GM19238 (cell line): ENCODE measurements at regions not wholly inside any gene's neighbourhood (a gene's known extent, or its start where the extent isn't known, plus 50 kb on each side); places are given as distances from the start of the nearest gene placed in this dataset.
"Not testable (repeated sequence)": the region's sequence is repeated elsewhere in the genome, so short reads cannot be mapped to it uniquely, and the experiment has no call there.

Experiments
- DNase-seq: peaks from one replicate; pipeline ENCODE4 v3.0.0; 2011; ENCODE audit warnings: low spot score; ENCODE audit not compliant: insufficient read length

- DNase-seq: no peak
These were observed 95.1 kb downstream of the RPAP3 start for GRCh38 chr12:47610686-47611252.

GRCh38 chr12:47609806-47610205 is 96.0 kb downstream of the RPAP3 start:
- DNase-seq: no peak

DNA sequence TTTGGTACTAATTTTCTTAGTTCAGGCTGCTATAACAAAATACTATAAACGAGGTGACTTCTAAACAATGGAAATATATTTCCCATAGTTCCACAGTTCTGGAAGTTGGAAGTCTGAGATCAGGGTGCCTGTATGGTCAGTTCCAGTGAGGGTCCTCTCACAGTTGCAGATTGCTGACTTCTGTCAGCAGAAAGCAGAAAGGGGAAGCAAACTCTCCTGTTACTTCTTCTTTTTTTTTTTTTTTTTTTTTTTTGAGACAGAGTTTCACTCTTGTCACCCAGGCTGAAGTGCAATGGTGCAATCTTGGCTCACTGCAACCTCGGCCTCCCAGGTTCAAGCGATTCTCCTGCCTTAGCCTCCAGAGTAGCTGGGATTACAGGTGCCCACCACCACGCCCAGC is 97.2 kb downstream of the RPAP3 start:
- not testable (repeated sequence) for DNase-seq

DNA sequence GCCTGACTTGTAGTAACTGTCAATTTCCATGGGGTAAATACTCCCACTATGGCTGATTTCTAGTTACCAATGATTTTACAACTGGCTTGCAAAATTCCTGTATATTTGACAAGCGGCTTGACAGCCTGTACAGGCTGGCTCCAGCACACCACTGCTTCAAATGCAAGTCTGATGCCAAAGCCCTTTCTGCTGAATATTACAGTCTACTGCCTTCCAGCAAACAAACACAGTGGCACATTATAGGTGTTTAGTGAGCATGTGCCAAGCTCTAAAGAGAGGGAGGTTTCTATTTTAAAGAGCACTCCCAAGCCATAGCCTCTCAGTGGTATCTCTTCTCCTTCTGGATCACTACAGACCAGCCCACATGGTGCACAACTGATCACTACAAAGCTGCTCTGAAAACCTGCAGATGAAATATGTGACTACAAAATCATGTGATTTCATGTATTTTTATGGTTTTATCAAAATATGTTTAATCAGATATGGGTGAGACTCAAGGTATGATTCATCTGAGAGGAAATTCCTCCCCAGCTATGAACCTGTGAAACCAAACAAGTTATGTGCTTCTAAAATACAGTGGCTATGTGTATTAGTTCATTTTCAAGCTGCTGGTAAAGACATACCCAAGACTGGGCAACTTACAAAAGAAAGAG is 101.5 kb downstream of the RPAP3 start:
- DNase-seq: no peak

- DNase-seq: no peak
These were observed 102.8 kb downstream of the RPAP3 start for GRCh38 chr12:47602949-47603558.

DNA sequence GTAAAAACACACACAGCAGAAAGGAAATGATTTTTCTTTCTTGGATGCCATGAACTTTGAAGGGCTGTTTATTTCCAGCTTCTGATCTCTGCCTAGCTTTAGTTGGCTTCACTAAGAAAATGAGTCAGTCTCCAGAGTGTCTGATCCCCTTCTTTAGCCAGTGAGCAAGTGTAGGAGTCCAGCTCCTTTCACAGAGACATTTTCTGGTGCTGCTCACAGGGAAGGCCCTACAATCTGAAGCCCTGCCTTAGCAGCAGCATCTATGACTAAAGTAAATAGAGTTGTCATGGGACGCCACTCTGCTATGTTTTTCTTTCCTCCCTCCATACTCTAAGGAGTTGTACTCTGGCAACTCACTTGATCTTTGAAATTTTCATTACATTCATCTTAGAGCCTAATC is 103.5 kb downstream of the RPAP3 start:
- no peak for DNase-seq

DNA sequence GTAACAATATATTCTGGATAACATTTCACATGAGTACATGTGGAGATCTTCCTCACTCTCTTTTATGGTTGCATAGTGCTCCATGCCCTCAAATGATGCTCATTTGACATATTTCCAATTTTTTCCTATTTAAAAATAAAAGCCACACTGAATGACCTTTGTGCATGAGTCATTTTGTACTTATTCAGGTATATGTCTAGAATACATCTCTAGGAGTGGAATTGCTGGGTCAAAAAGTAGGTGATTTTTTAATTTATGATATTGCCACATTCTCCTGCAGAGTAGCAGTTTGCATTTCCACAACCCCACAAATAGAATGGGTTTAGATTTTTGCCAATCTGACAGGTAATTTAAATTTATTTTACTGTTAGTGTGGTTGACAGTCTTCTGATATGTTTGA is 104.8 kb downstream of the RPAP3 start:
- DNase-seq: no peak

DNA sequence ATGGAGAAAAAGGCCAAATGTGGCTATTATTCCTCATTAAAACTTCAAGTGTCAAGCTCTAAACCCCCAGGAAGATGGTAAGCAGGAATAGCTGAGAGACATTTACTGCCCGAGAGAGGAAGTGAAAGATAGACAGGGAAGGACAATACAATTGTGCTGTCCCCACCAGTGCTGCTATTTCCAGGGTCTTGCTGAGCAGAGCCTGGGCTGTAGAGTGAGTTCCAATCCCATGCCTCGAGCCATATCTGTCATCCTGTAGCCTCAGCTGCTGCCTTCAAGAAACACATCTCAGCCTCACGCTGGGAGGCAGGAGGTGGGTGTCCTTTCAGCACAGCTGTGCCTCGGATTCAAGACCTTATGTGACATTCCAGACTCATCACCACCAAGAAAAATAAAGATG is 114.0 kb downstream of the RPAP3 start:
- DNase-seq: no peak

GRCh38 chr12:47591361-47591791 is 114.5 kb downstream of the RPAP3 start:
- no peak for DNase-seq

GRCh38 chr12:47590771-47591360 is 115.0 kb downstream of the RPAP3 start:
- no peak for DNase-seq

- DNase-seq: no peak
These were observed 118.7 kb downstream of the RPAP3 start for GRCh38 chr12:47586952-47587669.

DNA sequence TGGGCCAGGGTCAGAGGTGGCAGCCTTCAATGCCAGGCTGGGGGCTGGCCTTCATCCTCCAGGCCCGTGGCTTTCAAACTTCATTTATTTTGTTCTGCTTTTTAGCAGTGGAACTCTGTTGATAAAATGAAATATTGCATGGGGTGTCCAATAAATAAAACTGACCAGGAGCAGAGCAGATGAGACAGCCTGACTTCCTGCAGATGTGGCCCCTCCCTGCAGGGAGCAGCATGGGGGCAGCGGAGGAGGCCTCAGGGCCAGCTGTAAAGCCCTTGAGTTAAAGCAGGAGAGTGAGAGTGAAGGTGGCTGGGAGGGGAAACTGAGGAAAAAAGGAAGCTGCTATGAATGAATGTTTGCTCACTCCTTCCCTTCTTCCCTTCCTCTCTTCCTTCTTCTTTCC is 120.3 kb downstream of the RPAP3 start:
- DNase-seq: no peak

DNA sequence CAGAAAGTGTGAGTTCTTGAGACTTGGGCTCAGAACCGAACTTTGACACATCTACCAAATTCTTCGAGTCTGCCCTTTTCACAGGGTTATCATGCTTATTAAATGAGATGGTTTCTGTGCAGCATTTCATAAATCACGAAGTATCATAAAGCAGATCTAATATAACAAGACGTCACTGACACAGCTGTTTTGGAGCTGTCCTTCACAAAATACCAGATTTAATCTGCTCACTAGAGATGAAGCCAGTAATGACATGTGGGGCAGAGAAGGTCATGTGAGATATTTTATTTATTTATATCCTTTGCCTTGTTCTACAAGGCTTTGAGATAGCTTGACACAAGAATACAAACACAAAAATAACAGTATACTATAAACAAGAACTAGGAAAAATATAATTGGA is 127.0 kb downstream of the RPAP3 start:
- no peak for DNase-seq

GRCh38 chr12:47577206-47577989 is 128.4 kb downstream of the RPAP3 start:
- no peak for DNase-seq

GRCh38 chr12:47576289-47576945 is 129.4 kb downstream of the RPAP3 start:
- DNase-seq: no peak

DNA sequence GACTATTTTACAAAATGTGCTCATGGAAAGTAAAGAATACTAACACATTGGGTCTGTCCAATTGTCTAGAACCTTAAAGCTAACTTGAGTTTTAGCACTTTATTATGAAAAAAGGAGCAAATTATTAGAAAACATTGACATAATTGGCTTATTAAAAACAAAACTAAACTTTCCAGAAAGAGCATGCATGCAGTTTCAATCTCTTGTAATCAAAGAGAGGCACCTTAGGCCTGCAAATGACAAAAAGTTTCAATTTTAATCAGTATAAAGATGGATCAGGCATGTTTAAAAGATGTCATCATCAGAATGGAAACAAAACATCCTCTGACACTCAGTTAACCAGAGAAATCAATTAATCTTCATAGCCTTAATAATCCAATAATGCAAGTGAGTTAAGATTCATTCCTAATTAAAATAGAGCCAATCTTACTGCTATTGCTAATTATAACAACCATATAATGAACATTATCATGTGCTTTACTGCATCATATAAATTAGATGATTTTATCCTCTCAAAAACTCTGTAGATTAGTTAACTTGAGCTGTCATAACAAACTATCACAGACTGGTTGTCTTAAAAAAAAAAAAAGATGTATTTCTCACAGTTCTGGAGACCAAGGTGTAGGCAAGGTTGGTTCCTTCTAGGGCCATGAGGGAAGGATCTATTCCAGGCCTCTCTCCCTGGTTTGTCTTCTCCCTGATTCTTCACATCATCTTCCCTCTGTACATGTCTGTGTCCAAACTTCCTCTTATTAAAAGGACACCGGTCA is 131.4 kb downstream of the RPAP3 start:
- DNase-seq: no peak

GRCh38 chr12:47573146-47573659 is 132.6 kb downstream of the RPAP3 start:
- DNase-seq: no peak

- no peak for DNase-seq
These were observed 135.7 kb downstream of the RPAP3 start for GRCh38 chr12:47570151-47570550.

GRCh38 chr12:47562201-47562600 is 143.6 kb downstream of the RPAP3 start:
- DNase-seq: no peak

GRCh38 chr12:47561746-47562145 is 144.1 kb downstream of the RPAP3 start:
- DNase-seq: no peak
